Ishikawa (cell line): ENCODE measurements at regions not wholly inside any gene's neighbourhood (a gene's known extent, or its start where the extent isn't known, plus 50 kb on each side); places are given as distances from the start of the nearest gene placed in this dataset.

Source experiments
- CEBPB ChIP-seq: IDR thresholded peaks from 2 replicates; pipeline ENCODE4 v1.6.1; 2012
- CREB1 ChIP-seq: IDR thresholded peaks from 2 replicates; pipeline ENCODE4 v1.6.1; 2012; ENCODE audit warnings: low read depth
- EGR1 ChIP-seq: IDR thresholded peaks from 2 replicates; pipeline ENCODE4 v1.6.1; 2012
- EP300 ChIP-seq: IDR thresholded peaks from 2 replicates; pipeline ENCODE4 v1.6.1; 2012; ENCODE audit warnings: borderline replicate concordance
- FOXM1 ChIP-seq: IDR thresholded peaks from 2 replicates; pipeline ENCODE4 v1.6.1; 2012; ENCODE audit warnings: low read depth, borderline replicate concordance
- MAX ChIP-seq: IDR thresholded peaks from 2 replicates; pipeline ENCODE4 v1.6.1; 2012
- NFIC ChIP-seq: IDR thresholded peaks from 2 replicates; pipeline ENCODE4 v1.6.1; 2012
- RAD21 ChIP-seq: IDR thresholded peaks from 2 replicates; pipeline ENCODE4 v1.6.1; 2012; ENCODE audit warnings: low read depth
- REST ChIP-seq: IDR thresholded peaks from 2 replicates; pipeline ENCODE4 v1.6.1; 2012; ENCODE audit warnings: low read depth, mild to moderate bottlenecking
- TAF1 ChIP-seq: IDR thresholded peaks from 2 replicates; pipeline ENCODE4 v1.6.1; 2012; ENCODE audit warnings: low read depth, mild to moderate bottlenecking
- TCF12 ChIP-seq: IDR thresholded peaks from 2 replicates; pipeline ENCODE4 v1.6.1; 2012; ENCODE audit warnings: low read depth
- TEAD4 ChIP-seq: IDR thresholded peaks from 2 replicates; pipeline ENCODE4 v1.6.1; 2012
- YY1 ChIP-seq: IDR thresholded peaks from 2 replicates; pipeline ENCODE4 v1.6.1; 2012; ENCODE audit warnings: low read depth
- ZBTB7A ChIP-seq: IDR thresholded peaks from 2 replicates; pipeline ENCODE4 v1.6.1; 2012; ENCODE audit warnings: low read depth
- TF ChIP-seq, protein P1 (sequence below): IDR thresholded peaks from 2 replicates; pipeline ENCODE4 v1.6.1; 2012

DNA sequence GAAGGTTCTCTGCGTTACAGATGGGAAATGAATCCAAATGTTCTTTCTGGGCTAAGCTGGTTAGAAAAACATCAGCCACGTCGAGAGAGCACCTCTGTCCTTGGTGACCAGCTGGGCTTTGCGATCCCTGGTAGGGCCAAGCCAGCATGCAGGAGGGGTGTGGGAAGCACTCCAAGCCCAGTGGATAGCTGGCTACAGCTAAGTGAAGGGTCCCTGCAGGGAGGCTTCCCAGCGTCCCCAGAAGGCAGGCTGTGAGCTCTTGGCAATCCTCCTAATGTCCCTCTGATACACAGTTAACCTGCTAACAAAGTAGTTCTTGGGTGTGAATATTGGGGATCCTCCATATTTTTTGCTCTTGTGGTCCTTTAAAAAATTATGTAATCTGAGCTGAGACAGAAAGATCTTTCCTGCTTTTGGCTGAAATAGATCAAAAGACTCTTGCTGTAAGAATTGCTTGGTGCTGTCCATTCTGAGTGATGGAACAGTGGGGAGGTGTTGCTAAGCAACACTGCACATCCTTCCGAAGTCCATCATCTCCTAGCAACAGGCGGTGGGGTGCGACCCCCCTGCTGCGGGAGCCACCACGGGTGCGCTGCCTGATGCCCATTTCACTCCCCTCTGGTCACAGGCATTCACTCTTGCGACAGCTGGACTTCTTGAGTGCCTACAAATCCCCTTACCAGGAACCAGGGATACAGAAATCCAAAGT, 88.5 kb upstream of the UXS1 start:
- TF ChIP-seq FOXM1 (no peak), ZBTB7A (no peak), TEAD4 (no peak)

DNA sequence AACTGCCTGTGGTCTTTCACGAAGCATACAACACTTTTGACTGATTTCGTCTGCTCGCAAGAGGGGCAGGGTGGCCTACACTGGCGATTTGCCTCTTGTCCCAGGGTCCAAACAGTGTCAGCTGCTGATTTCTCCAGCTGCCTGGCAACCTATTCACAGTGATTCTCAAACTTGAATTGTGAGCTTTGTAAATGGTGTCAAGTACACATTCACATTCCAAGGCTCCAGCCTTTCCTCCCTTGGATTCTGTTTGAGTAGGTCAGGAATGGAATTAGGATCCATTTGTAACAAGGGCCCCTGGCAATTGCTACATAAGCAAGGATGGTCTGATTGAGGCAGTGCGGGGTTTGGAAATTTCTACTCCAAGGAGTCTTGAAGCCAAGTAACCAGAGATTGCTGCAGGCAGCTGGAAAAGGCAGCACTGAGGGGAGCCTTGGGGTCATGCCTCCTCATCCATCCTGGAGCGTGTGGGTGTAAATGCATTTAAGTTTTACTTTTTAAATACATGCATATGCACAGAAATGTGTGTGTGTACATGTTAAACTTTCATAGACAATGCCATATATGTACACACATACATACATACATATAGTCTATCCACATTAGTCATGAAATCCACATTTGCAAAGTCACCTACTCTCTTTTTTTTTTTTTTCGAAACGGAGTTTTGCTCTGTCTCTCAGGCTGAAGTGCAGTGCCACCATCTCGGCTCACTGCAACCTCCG, 86.8 kb upstream of the UXS1 start:
- TF ChIP-seq CREB1 (no peak), TEAD4 (no peak), CEBPB (no peak), YY1 (no peak), TCF12 (no peak), TAF1 (no peak), EGR1 (no peak), FOXM1 (no peak), REST (no peak), MAX (no peak), NFIC (no peak), RAD21 (no peak), EP300 (no peak), ZBTB7A (no peak)
- TF ChIP-seq, protein P1, sequence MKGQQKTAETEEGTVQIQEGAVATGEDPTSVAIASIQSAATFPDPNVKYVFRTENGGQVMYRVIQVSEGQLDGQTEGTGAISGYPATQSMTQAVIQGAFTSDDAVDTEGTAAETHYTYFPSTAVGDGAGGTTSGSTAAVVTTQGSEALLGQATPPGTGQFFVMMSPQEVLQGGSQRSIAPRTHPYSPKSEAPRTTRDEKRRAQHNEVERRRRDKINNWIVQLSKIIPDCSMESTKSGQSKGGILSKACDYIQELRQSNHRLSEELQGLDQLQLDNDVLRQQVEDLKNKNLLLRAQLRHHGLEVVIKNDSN, result no peak

DNA sequence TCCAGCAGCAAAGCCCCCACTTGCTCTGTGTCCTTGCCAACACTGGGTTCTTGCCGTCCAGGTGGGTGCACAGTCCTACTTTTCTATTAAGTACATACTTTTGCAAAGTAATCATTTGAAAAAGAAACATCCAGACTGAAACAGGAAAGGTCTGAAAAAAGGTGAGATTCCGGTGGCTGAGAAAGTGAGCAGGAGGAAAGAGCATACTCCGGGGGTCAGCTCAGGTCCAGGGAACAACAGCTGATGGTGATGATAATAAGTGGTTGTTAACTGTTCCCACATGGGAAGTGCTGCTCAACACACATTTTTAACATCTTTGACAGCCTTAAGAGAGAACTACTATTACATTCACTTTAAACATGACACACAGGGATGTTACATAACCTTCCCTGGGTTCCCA, 86.1 kb upstream of the UXS1 start:
- no peak for TF ChIP-seq YY1
- no peak for TF ChIP-seq EGR1
- no peak for TF ChIP-seq TCF12
- TF ChIP-seq CEBPB, result no peak
- no peak for TF ChIP-seq REST
- TF ChIP-seq ZBTB7A, result no peak

DNA sequence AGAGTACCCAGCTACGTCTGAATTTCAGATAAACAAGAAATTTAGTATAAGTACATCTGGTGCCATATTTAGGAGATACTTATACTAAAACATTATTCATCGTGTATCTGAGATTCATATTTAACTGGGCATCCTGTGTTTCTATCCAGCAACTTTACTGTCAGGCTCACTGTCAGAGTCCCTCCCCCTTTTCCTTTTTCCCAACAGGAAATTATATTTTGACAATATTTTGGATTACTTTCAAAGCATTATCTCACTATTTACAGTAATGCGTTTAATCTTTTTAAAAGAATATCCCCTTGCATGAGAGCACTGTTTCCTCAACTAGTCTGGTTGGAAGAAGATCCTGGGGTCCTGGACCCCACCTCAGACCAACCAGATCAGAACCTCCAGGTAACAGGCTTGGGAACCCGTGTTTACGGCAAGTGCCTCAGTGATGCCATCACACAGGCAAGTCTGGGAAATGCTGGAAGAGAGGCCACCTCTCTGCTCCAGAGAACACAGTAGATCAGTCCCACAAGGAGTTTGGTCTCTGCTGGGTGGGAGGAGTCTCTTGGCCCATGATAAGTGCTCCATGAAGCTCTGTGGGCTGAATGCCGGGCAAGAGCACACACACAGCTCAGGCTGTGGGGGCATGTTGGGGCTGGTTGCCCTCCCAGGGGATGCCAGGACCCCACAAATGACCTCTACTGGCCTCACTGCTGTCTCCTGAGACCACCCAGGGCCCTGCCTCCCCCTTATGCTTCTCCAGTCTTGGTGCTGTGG, 84.2 kb upstream of the UXS1 start:
- no peak for TF ChIP-seq TAF1
- TF ChIP-seq REST, result no peak
- no peak for TF ChIP-seq EGR1
- TF ChIP-seq NFIC, result no peak
- no peak for TF ChIP-seq FOXM1
- no peak for TF ChIP-seq TCF12
- TF ChIP-seq, protein P1, result no peak
- TF ChIP-seq MAX, result no peak
- no peak for TF ChIP-seq CREB1
- no peak for TF ChIP-seq YY1
- TF ChIP-seq TEAD4, result no peak
- no peak for TF ChIP-seq ZBTB7A
- no peak for TF ChIP-seq EP300
- no peak for TF ChIP-seq CEBPB
- TF ChIP-seq RAD21, result no peak
